GM12878 (cell line): ENCODE measurements at regions not wholly inside any gene's neighbourhood (a gene's known extent, or its start where the extent isn't known, plus 50 kb on each side); places are given as distances from the start of the nearest gene placed in this dataset.

Experiments used
- ATAC-seq: fragments of 200-7000 bp; cut with Tn5 transposase; 3 replicates; pipeline ENCODE4 v1.9.1; 2020; ENCODE audit warnings: mild to moderate bottlenecking, moderate library complexity
- BruUV-seq: library from RNA; stranded (reverse); fragments of 400-500 nt; replicated peaks from 2 replicates; lab custom pipeline; 2021; lab: Mats Ljungman, UMichigan
- CTCF ChIA-PET: fragments of 300-600 bp; sonication (Branson Sonifier 250); formaldehyde crosslinking; extraction: SDS; loops from one replicate; lab custom pipeline; 2021; ENCODE audit warnings: inconsistent platforms; lab: Yijun Ruan, JAX
- POLR2A ChIA-PET: fragments of 350-600 bp; formaldehyde crosslinking; extraction: SDS; loops from one replicate; lab custom pipeline; 2021; ENCODE audit warnings: inconsistent platforms; lab: Charles Lee
- RAD21 ChIA-PET: fragments of 300-600 bp; sonication (Branson Sonifier 250); formaldehyde crosslinking; loops from one replicate; lab custom pipeline; 2023; ENCODE audit warnings: antibody characterized with exemption; ENCODE audit not compliant: unreplicated experiment; lab: Charles Lee
- SMC1A ChIA-PET: fragments of 300-600 bp; sonication (Branson Sonifier 250); formaldehyde crosslinking; loops from one replicate; lab custom pipeline; 2023; ENCODE audit not compliant: unreplicated experiment, uncharacterized antibody; lab: Charles Lee
- DNase-seq: peaks from one replicate; pipeline ENCODE4 v3.0.0-alpha.2; 2011; ENCODE audit warnings: low read depth, low spot score
- FAIRE-seq: peaks from 3 replicates; lab custom pipeline; 2011; peaks lifted over from hg19 to GRCh38; lab: Jason Lieb, UNC
- H2AFZ ChIP-seq: 2 replicates; pipeline ENCODE4 v1.6.0; 2011; ENCODE audit warnings: low read depth, low read length, control low read depth; ENCODE audit not compliant: control insufficient read depth
- H3K27ac ChIP-seq: 2 replicates; pipeline ENCODE4 v1.5.1; 2011; ENCODE audit warnings: control low read depth; ENCODE audit not compliant: control insufficient read depth, insufficient read depth
- H3K27me3 ChIP-seq, 2 experiments: replicated peaks in 1 of 2; 2 replicates each; pipeline versions ENCODE4 v1.6.0 to v1.6.1; 2011; ENCODE audit warnings: low read length in 1 of 2; ENCODE audit not compliant: control insufficient read depth in 2 of 2, insufficient read depth in 2 of 2
- H3K36me3 ChIP-seq, 2 experiments: 2 replicates each; pipeline ENCODE4 v1.5.1; 2011; ENCODE audit warnings: low read length in 1 of 2; ENCODE audit not compliant: control insufficient read depth in 2 of 2, insufficient read depth in 2 of 2
- H3K4me1 ChIP-seq: 2 replicates; pipeline ENCODE4 v1.6.1; 2011; ENCODE audit warnings: mild to moderate bottlenecking, low read length, moderate library complexity, mixed read lengths; ENCODE audit not compliant: control insufficient read depth, insufficient read depth
- H3K4me2 ChIP-seq: 2 replicates; pipeline ENCODE4 v1.6.0; 2011; ENCODE audit warnings: control low read depth; ENCODE audit not compliant: control insufficient read depth, insufficient read depth
- H3K4me3 ChIP-seq: fragments of 200-600 bp; sonication (generic); 2 replicates; pipeline ENCODE4 v1.5.1; 2016
- H3K79me2 ChIP-seq: 2 replicates; pipeline ENCODE4 v1.6.0; 2011; ENCODE audit warnings: low read length; ENCODE audit not compliant: control insufficient read depth, insufficient read depth
- H3K9ac ChIP-seq: 2 replicates; pipeline ENCODE4 v1.8.0; 2011; ENCODE audit warnings: low read length, control low read depth, mixed read lengths; ENCODE audit not compliant: control insufficient read depth, insufficient read depth
- H3K9me3 ChIP-seq: replicated peaks from 3 replicates; pipeline ENCODE4 v1.5.1; 2011; ENCODE audit warnings: mild to moderate bottlenecking, low read length; ENCODE audit not compliant: control insufficient read depth, insufficient read depth
- H4K20me1 ChIP-seq: 2 replicates; pipeline ENCODE4 v1.6.0; 2011; ENCODE audit not compliant: control insufficient read depth, insufficient read depth
- HSF1 ChIP-seq: fragments of 150-350 bp; IDR thresholded peaks from 2 replicates; pipeline ENCODE4 v1.6.1; 2014; ENCODE audit warnings: mild to moderate bottlenecking, low read depth, low read length
- MXI1 ChIP-seq: fragments of 150-350 bp; IDR thresholded peaks from 2 replicates; pipeline ENCODE4 v1.6.1; 2011; ENCODE audit warnings: low read depth, mild to moderate bottlenecking, inconsistent platforms, low read length, improper control_type of control experiment
- NR2C1 ChIP-seq: fragments of 450-650 bp; IDR thresholded peaks from 2 replicates; pipeline ENCODE4 v1.6.1; 2017; ENCODE audit warnings: antibody characterized with exemption, mild to moderate bottlenecking, moderate library complexity
- NR2F1 ChIP-seq: fragments of 450-650 bp; conservative IDR thresholded peaks from 2 replicates; pipeline ENCODE4 v1.6.1; 2017; ENCODE audit warnings: mild to moderate bottlenecking
- POLR2AphosphoS2 ChIP-seq: IDR thresholded peaks from 2 replicates; pipeline ENCODE4 v1.6.1; 2011; ENCODE audit warnings: low read depth, mild to moderate bottlenecking, low read length, improper control_type of control experiment, moderate library complexity
- RB1 ChIP-seq: fragments of 450-650 bp; formaldehyde crosslinking; IDR thresholded peaks from 2 replicates; pipeline ENCODE4 v1.6.1; 2017; ENCODE audit warnings: mild to moderate bottlenecking, borderline replicate concordance
- RELA ChIP-seq: fragments of 450-650 bp; IDR thresholded peaks from 2 replicates; pipeline ENCODE4 v1.8.0; 2014; ENCODE audit warnings: borderline replicate concordance; ENCODE audit not compliant: partially characterized antibody
- RELB ChIP-seq: fragments of 450-650 bp; IDR thresholded peaks from 2 replicates; pipeline ENCODE4 v1.6.1; 2017; ENCODE audit warnings: low read depth, mild to moderate bottlenecking, moderate library complexity
- RUNX3 ChIP-seq: IDR thresholded peaks from 2 replicates; pipeline ENCODE4 v1.6.1; 2012; ENCODE audit warnings: low read length, inconsistent platforms
- SUZ12 ChIP-seq: fragments of 200-600 bp; sonication (generic); IDR thresholded peaks from one replicate; pipeline ENCODE4 v1.6.1; 2018; ENCODE audit warnings: antibody characterized with exemption, mild to moderate bottlenecking; ENCODE audit not compliant: unreplicated experiment
- YY1 ChIP-seq: IDR thresholded peaks from 2 replicates; pipeline ENCODE4 v1.6.1; 2011; ENCODE audit warnings: low read depth, mild to moderate bottlenecking, low read length
- WGBS: methylation state at CpG from one replicate; pipeline ENCODE4 v1.1.6; 2016; ENCODE audit warnings: low lambda C conversion rate; ENCODE audit not compliant: insufficient replicate concordance, insufficient coverage; ENCODE audit errors: missing lambda C conversion rate; 5-methylcytosine and 5-hydroxymethylcytosine counted together
- in situ Hi-C: fragments of 300-500 bp; cut with MboI; formaldehyde crosslinking; loops from 9 replicates; pipeline ENCODE4 v1.14.3; 2018; ENCODE audit warnings: mixed read lengths
- intact Hi-C: fragments of 100-400 bp; cut with micrococcal nuclease; formaldehyde crosslinking; loops from one replicate; pipeline ENCODE4 v1.14.2; 2022; ENCODE audit not compliant: unreplicated experiment

DNA sequence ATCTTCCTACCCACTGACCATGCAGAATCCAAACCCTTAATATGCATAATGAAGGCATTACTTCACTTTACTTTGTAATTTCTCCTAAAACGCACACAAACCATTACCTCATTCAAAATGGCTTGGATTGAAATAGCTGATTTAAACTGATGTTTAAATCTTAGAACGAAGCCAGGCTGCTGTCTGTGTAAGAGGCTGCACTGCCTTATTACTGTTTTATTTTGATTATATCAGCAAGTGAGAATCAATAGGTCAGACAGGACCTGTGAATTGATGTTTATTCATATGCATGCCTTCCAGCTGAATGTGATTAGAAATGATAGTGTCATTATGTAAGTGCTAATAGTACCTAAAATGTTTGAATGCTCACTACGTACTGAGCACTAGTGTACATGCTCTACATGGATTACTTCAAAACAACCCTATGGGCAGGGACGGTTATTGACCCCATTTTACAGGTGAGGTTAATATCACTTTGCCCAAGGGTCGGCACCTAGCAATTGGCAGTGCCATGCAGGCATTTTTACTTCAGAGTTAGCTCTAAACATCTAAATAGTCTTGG, 314.2 kb upstream of the CBLB start:
- Histone ChIP-seq H3K79me2 (no peaks in the 10 kb centered on the region), H3K4me3 (no peak overlapping the region), H3K27ac (peak overlapping the region; percentile 100)
- POLR2A ChIA-PET: interaction anchor here (1.3 to 3.5 kb wide), 6 partner anchors 10 to 811 kb away, joined by 3 to 22 read pairs (median 6); no protein-coding TSS in a partner anchor
- no peak for TF ChIP-seq RUNX3
- 0 out of 2 replicates have a peak, but pooled peaks have one; percentile 32 for TF ChIP-seq NR2C1
- TF ChIP-seq, all 136 proteins: peak for 1
- BruUV-seq: no TSS peak
- intact Hi-C loops: loop anchor here (5.0 to 10.0 kb wide), 2 partner anchors 116 to 152 kb away; no protein-coding TSS in a partner anchor
- Histone ChIP-seq H4K20me1 (no peaks in the 10 kb centered on the region), H3K4me2 (no peak overlapping the region), H3K36me3 (no peaks in the 10 kb centered on the region), H3K9ac (no peak overlapping the region), H3K4me1 (peaks cover 24% of the 10 kb centered on the region), H2AFZ (no peak overlapping the region), H3K9me3 (peaks cover 4% of the 10 kb centered on the region; the same call in 2 of the 3 replicates), H3K27me3 (no peaks in the 10 kb centered on the region)
- no peak for ATAC-seq
- ChIA-PET CTCF (interaction anchor here (0.6 to 3.7 kb wide), 7 partner anchors 9 to 426 kb away, joined by 3 to 13 read pairs (median 4); no protein-coding TSS in a partner anchor), RAD21 (interaction anchor here (0.6 to 8.4 kb wide), 21 partner anchors 10 to 496 kb away, joined by 3 to 99 read pairs (median 8); partner anchors contain the start of gene CBLB), SMC1A (interaction anchor here (0.8 to 7.7 kb wide), 25 partner anchors 8 to 429 kb away, joined by 3 to 89 read pairs (median 5); partner anchors contain the start of gene CBLB)
- in situ Hi-C loops: no loop called here
- FAIRE-seq: no peak
- WGBS: 99% methylated on average over 5 of the region's 5 CpGs
- DNase-seq: no peak

GRCh38 chr3:106183762-106184391, 315.1 kb upstream of the CBLB start:
- no peaks in the 10 kb centered on the region for H4K20me1 ChIP-seq
- H3K27me3 ChIP-seq: no peaks in the 10 kb centered on the region
- intact Hi-C loops (loop anchor here (1.0 to 10.0 kb wide), 8 partner anchors 8 to 425 kb away; no protein-coding TSS in a partner anchor), in situ Hi-C loops (no loop called here)
- CTCF ChIA-PET: interaction anchor here (0.6 to 3.7 kb wide), 10 partner anchors 10 to 425 kb away, joined by 3 to 13 read pairs (median 4); no protein-coding TSS in a partner anchor
- no peaks in the 10 kb centered on the region for H3K79me2 ChIP-seq
- ATAC-seq: peak; percentile 70
- peak overlapping the region; percentile 100 for H3K27ac ChIP-seq
- H3K4me1 ChIP-seq: peaks cover 24% of the 10 kb centered on the region
- no peaks in the 10 kb centered on the region for H3K36me3 ChIP-seq
- WGBS: 37% methylated on average over 1 of the region's 1 CpG
- no TSS peak for BruUV-seq
- H3K4me2 ChIP-seq: peak overlapping the region; percentile 51
- SMC1A ChIA-PET: interaction anchor here (0.6 to 7.7 kb wide), 31 partner anchors 9 to 461 kb away, joined by 3 to 89 read pairs (median 5); partner anchors contain the start of gene CBLB
- peak; percentile 81 for DNase-seq
- H3K9ac ChIP-seq: peak overlapping the region; percentile 52
- peaks cover 4% of the 10 kb centered on the region; the same call in 2 of the 3 replicates for H3K9me3 ChIP-seq
- RAD21 ChIA-PET: interaction anchor here (0.6 to 8.4 kb wide), 32 partner anchors 11 to 497 kb away, joined by 3 to 99 read pairs (median 5); partner anchors contain the start of gene CBLB
- POLR2A ChIA-PET: interaction anchor here (0.7 to 3.5 kb wide), 9 partner anchors 9 to 811 kb away, joined by 3 to 22 read pairs (median 4); no protein-coding TSS in a partner anchor
- peak overlapping the region; percentile 10; the same call in 1 of the 2 replicates for H2AFZ ChIP-seq
- H3K4me3 ChIP-seq: no peak overlapping the region
- peak; percentile 88 for FAIRE-seq
- TF ChIP-seq POLR2AphosphoS2: no peak
- TF ChIP-seq SUZ12: no peak
- no peak for TF ChIP-seq RELA
- TF ChIP-seq YY1: no peak
- no peak for TF ChIP-seq NR2F1
- no peak for TF ChIP-seq HSF1
- peak; percentile 26; the same call in 1 of the 2 replicates for TF ChIP-seq RELB
- TF ChIP-seq MXI1: no peak
- TF ChIP-seq RB1: no peak
